Left cardiac atrium (tissue), 4 donors: ENCODE measurements at regions not wholly inside any gene's neighbourhood (a gene's known extent, or its start where the extent isn't known, plus 50 kb on each side); places are given as distances from the start of the nearest gene placed in this dataset.

Experiments used
- ATAC-seq, 2 donors: fragments of 200-7000 bp; cut with Tn5 transposase; one replicate each; pipeline ENCODE4 v1.9.1; 2020; ENCODE audit warnings: mild to moderate bottlenecking in 2 of 2, moderate library complexity in 2 of 2
- DNase-seq: peaks from one replicate; pipeline ENCODE4 v3.0.0-alpha.2; 2020
- intact Hi-C, 2 donors: fragments of 100-400 bp; cut with DNase I; formaldehyde crosslinking; loops; one replicate each; pipeline versions ENCODE4 v1.14.1 to v1.15.1; 2022 to 2023
- donor health status: DM: no; HTN: yes; CAD: no.
- donor health status: DM: no; HTN: yes; CAD: no; lungs with severe emphysema.
- donor health status: DM: yes; HTN: yes; CAD: no.
- donor health status: Dilated cardiomyopathy.

GRCh38 chr7:12508005-12508404 is 62.5 kb upstream of the SCIN start:
- ATAC-seq (no peak), DNase-seq (no peak)
- intact Hi-C loops: no loop called here

- intact Hi-C loops: no loop called here
- no peak for ATAC-seq
These were observed 62.0 kb upstream of the SCIN start for GRCh38 chr7:12508554-12508953.

GRCh38 chr7:12517451-12517850 is 53.1 kb upstream of the SCIN start:
- intact Hi-C loops: no loop called here
- DNase-seq (no peak), ATAC-seq (no peak)

More at GRCh38 chr7:12508554-12508953, 62.0 kb upstream of the SCIN start:
- no peak for DNase-seq

GRCh38 chr7:12518920-12519681 is 51.4 kb upstream of the SCIN start:
- intact Hi-C loops: no loop called here
- ATAC-seq: no peak
- no peak for DNase-seq

- DNase-seq (no peak), ATAC-seq (no peak)
- intact Hi-C loops: loop anchor here in 1 of 2 donors (10.0 kb wide), 1 partner anchor 105 kb away; no protein-coding TSS in a partner anchor
These were observed 50.9 kb upstream of the SCIN start for GRCh38 chr7:12519682-12520009.
